GM23338 (cell line): ENCODE measurements at regions not wholly inside any gene's neighbourhood (a gene's known extent, or its start where the extent isn't known, plus 50 kb on each side); places are given as distances from the start of the nearest gene placed in this dataset.

Experiments used
- ATAC-seq: fragments of 200-7000 bp; cut with Tn5 transposase; 3 replicates; pipeline ENCODE4 v1.9.1; 2020
- DNase-seq: peaks from one replicate; pipeline ENCODE4 v3.0.0-alpha.2; 2015; ENCODE audit warnings: low spot score
- H2AFZ ChIP-seq: fragments of 200-600 bp; sonication (generic); 2 replicates; pipeline ENCODE4 v1.8.0; 2016; ENCODE audit warnings: antibody characterized with exemption, mild to moderate bottlenecking, moderate library complexity
- H3F3A ChIP-seq: fragments of 200-600 bp; sonication (generic); replicated peaks from 2 replicates; pipeline ENCODE4 v1.8.0; 2017; ENCODE audit warnings: antibody characterized with exemption, mixed run types, low read depth
- H3K27ac ChIP-seq: fragments of 200-600 bp; sonication (generic); 2 replicates; pipeline ENCODE4 v1.6.1; 2016; ENCODE audit warnings: low read depth
- H3K27me3 ChIP-seq: fragments of 200-600 bp; sonication (generic); 2 replicates; pipeline ENCODE4 v1.8.0; 2016; ENCODE audit warnings: mild to moderate bottlenecking, mixed run types, moderate library complexity; ENCODE audit not compliant: insufficient read depth
- H3K36me3 ChIP-seq: fragments of 200-600 bp; sonication (generic); 2 replicates; pipeline ENCODE4 v1.8.0; 2016; ENCODE audit warnings: mild to moderate bottlenecking; ENCODE audit not compliant: insufficient read depth
- H3K4me1 ChIP-seq: fragments of 200-600 bp; sonication (generic); 2 replicates; pipeline ENCODE4 v1.8.0; 2016; ENCODE audit warnings: mild to moderate bottlenecking, moderate library complexity; ENCODE audit not compliant: insufficient read depth
- H3K4me2 ChIP-seq: fragments of 200-600 bp; sonication (generic); 2 replicates; pipeline ENCODE4 v1.7.1; 2017; ENCODE audit warnings: mixed run types
- H3K4me3 ChIP-seq: fragments of 200-600 bp; sonication (generic); 2 replicates; pipeline ENCODE4 v1.6.1; 2016; ENCODE audit warnings: mixed run types
- H3K79me2 ChIP-seq: fragments of 200-600 bp; sonication (generic); replicated peaks from 2 replicates; pipeline ENCODE4 v1.8.0; 2017; ENCODE audit warnings: mild to moderate bottlenecking; ENCODE audit not compliant: insufficient read depth
- H3K9me2 ChIP-seq: fragments of 200-600 bp; sonication (generic); 2 replicates; pipeline ENCODE4 v1.8.0; 2017; ENCODE audit not compliant: insufficient read depth
- H4K20me1 ChIP-seq: fragments of 200-600 bp; sonication (generic); replicated peaks from 2 replicates; pipeline ENCODE4 v1.8.0; 2017; ENCODE audit warnings: mild to moderate bottlenecking; ENCODE audit not compliant: insufficient read depth
- H3K27ac Mint-ChIP-seq: 2 replicates; pipeline ENCODE4 v1.8.0; 2020; ENCODE audit warnings: inconsistent platforms, mild to moderate bottlenecking, moderate library complexity, mixed read lengths
- H3K27me3 Mint-ChIP-seq: 3 replicates; pipeline ENCODE4 v1.8.0; 2022; ENCODE audit warnings: low read depth, mild to moderate bottlenecking, moderate library complexity, mixed read lengths, inconsistent platforms; ENCODE audit not compliant: insufficient read depth, poor library complexity
- H3K36me3 Mint-ChIP-seq: 3 replicates; pipeline ENCODE4 v1.8.0; 2021; ENCODE audit warnings: low read depth, mild to moderate bottlenecking, inconsistent platforms, moderate library complexity, mixed read lengths
- H3K4me1 Mint-ChIP-seq: 3 replicates; pipeline ENCODE4 v1.8.0; 2020; ENCODE audit warnings: mild to moderate bottlenecking, inconsistent platforms, mixed read lengths
- H3K4me3 Mint-ChIP-seq: 3 replicates; pipeline ENCODE4 v1.8.0; 2021; ENCODE audit warnings: moderate library complexity, mild to moderate bottlenecking, inconsistent platforms, mixed read lengths
- H3K9me3 Mint-ChIP-seq: 3 replicates; pipeline ENCODE4 v1.8.0; 2020; ENCODE audit warnings: moderate library complexity, mild to moderate bottlenecking, inconsistent platforms, mixed read lengths
- CREB1 ChIP-seq: fragments of 250-450 bp; sonication (Bioruptor Pico); IDR thresholded peaks from 2 replicates; pipeline ENCODE4 v1.5.0; 2020; ENCODE audit warnings: low read depth, mild to moderate bottlenecking, moderate library complexity
- CTCF ChIP-seq, 2 experiments: fragments of 200-600 bp in 1 of 2; sonication (generic) in 1 of 2; conservative IDR thresholded peaks; 2 replicates each; pipeline versions ENCODE4 v1.5.1 to v1.6.1; 2016 to 2017; ENCODE audit warnings: antibody characterized with exemption in 2 of 2, low read depth in 2 of 2, mild to moderate bottlenecking in 2 of 2, moderate library complexity in 1 of 2
- JUNB ChIP-seq: IDR thresholded peaks from one replicate; pipeline ENCODE4 v1.6.1; 2016; ENCODE audit warnings: antibody characterized with exemption; ENCODE audit not compliant: unreplicated experiment
- REST ChIP-seq: IDR thresholded peaks from one replicate; pipeline ENCODE4 v1.6.1; 2018; ENCODE audit warnings: antibody characterized with exemption; ENCODE audit not compliant: unreplicated experiment
- ZNF114 ChIP-seq: fragments of 250-450 bp; sonication (Bioruptor Pico); IDR thresholded peaks from 2 replicates; pipeline ENCODE4 v1.5.0; 2020; ENCODE audit warnings: mild to moderate bottlenecking, moderate library complexity
- ZNF331 ChIP-seq: fragments of 250-450 bp; sonication (Bioruptor Pico); IDR thresholded peaks from 2 replicates; pipeline ENCODE4 v1.5.0; 2020; ENCODE audit warnings: low read depth, mild to moderate bottlenecking, moderate library complexity

GRCh38 chr15:97730315-97730714 is 230.2 kb upstream of the ARRDC4 start:
- Mint-ChIP-seq H3K27ac (no peak overlapping the region), H3K9me3 (no peaks in the 10 kb centered on the region; the same call in 2 of the 3 replicates), H3K4me3 (no peak overlapping the region), H3K27me3 (peaks cover 3% of the 10 kb centered on the region), H3K4me1 (no peaks in the 10 kb centered on the region), H3K36me3 (no peaks in the 10 kb centered on the region; the same call in 2 of the 3 replicates)
- H3K9me2 ChIP-seq, result no peaks in the 10 kb centered on the region
- DNase-seq, result no peak
- H3K36me3 ChIP-seq, result no peaks in the 10 kb centered on the region
- no peaks in the 10 kb centered on the region for H3F3A ChIP-seq
- H3K4me3 ChIP-seq, result no peak overlapping the region
- no peak overlapping the region for H2AFZ ChIP-seq
- H3K27me3 ChIP-seq, result no peaks in the 10 kb centered on the region
- no peak for ATAC-seq
- no peaks in the 10 kb centered on the region for H3K4me1 ChIP-seq
- no peaks in the 10 kb centered on the region for H3K79me2 ChIP-seq
- H4K20me1 ChIP-seq, result no peaks in the 10 kb centered on the region
- TF ChIP-seq ZNF331 (no peak), ZNF114 (CRISPR knock-in tag) (no peak), REST (peak; percentile 38), JUNB (no peak)
- no peak overlapping the region for H3K27ac ChIP-seq
- no peak overlapping the region for H3K4me2 ChIP-seq

- Histone ChIP-seq H3K27ac (no peak overlapping the region), H3K79me2 (no peaks in the 10 kb centered on the region), H3F3A (no peaks in the 10 kb centered on the region), H2AFZ (no peak overlapping the region), H3K9me2 (no peaks in the 10 kb centered on the region), H3K27me3 (no peaks in the 10 kb centered on the region), H3K4me2 (no peak overlapping the region), H4K20me1 (no peaks in the 10 kb centered on the region), H3K4me1 (no peaks in the 10 kb centered on the region), H3K4me3 (no peak overlapping the region), H3K36me3 (no peaks in the 10 kb centered on the region)
- H3K27me3 Mint-ChIP-seq, result peaks cover 3% of the 10 kb centered on the region
- DNase-seq, result no peak
- no peak overlapping the region for H3K4me3 Mint-ChIP-seq
- ATAC-seq, result no peak
- H3K9me3 Mint-ChIP-seq, result no peaks in the 10 kb centered on the region; the same call in 2 of the 3 replicates
- H3K27ac Mint-ChIP-seq, result no peak overlapping the region
- H3K36me3 Mint-ChIP-seq, result no peaks in the 10 kb centered on the region; the same call in 2 of the 3 replicates
- H3K4me1 Mint-ChIP-seq, result no peaks in the 10 kb centered on the region
- TF ChIP-seq CTCF (conservative IDR thresholded peaks at IDR 0.05; ENCODE audit: low read depth in 2 of 2) (no peak), CREB1 (no peak)
Observed at GRCh38 chr15:97731859-97732258, 228.6 kb upstream of the ARRDC4 start.
